ENCODE measurements at regions not wholly inside any gene's neighbourhood (a gene's known extent, or its start where the extent isn't known, plus 50 kb on each side); places are given as distances from the start of the nearest gene placed in this dataset.

- peak in 1 of 4 donors; percentile 13 for DNase-seq
- no peaks in the 10 kb centered on the region for H3K27me3 ChIP-seq
- intact Hi-C loops (cut with DNase I), result no loop called here
- no peak overlapping the region for H3K27ac ChIP-seq
- 71 to 76% methylated on average over 7 to 8 of the region's 8 CpGs for WGBS, 2 donors
- H3K4me3 ChIP-seq, result no peak overlapping the region
- TF ChIP-seq POLR2A (IDR thresholded peaks at IDR 0.05) (no peak), CTCF (IDR thresholded peaks at IDR 0.05) (no peak)
- no peaks in the 10 kb centered on the region for H3K36me3 ChIP-seq (replicated peaks in 1 of 2; ENCODE audit: insufficient read depth in 1 of 2, low read depth in 2 of 2)
- H3K9me3 ChIP-seq, result no peaks in the 10 kb centered on the region
- no peaks in the 10 kb centered on the region for H3K4me1 ChIP-seq
- ATAC-seq, result peak; percentile 42
Measured at GRCh38 chr2:71807581-71808451, 339.8 kb downstream of the CYP26B1 start.

GRCh38 chr2:71806432-71806831 is 341.2 kb downstream of the CYP26B1 start:
- intact Hi-C loops (cut with DNase I), result no loop called here
- DNase-seq, result no peak
- Histone ChIP-seq H3K4me3 (no peak overlapping the region), H3K27me3 (no peaks in the 10 kb centered on the region), H3K36me3 (replicated peaks in 1 of 2; ENCODE audit: insufficient read depth in 1 of 2, low read depth in 2 of 2) (no peaks in the 10 kb centered on the region), H3K9me3 (no peaks in the 10 kb centered on the region), H3K27ac (no peak overlapping the region), H3K4me1 (no peaks in the 10 kb centered on the region)
- TF ChIP-seq POLR2A (IDR thresholded peaks at IDR 0.05) (no peak), CTCF (IDR thresholded peaks at IDR 0.05) (no peak)
- no peak for ATAC-seq
- 68 to 70% methylated on average over 3 of the region's 3 CpGs for WGBS, 2 donors

GRCh38 chr2:71804281-71804751 is 343.3 kb downstream of the CYP26B1 start:
- 51 to 68% methylated on average over 3 of the region's 3 CpGs for WGBS, 2 donors
- TF ChIP-seq CTCF (IDR thresholded peaks at IDR 0.05) (no peak), POLR2A (IDR thresholded peaks at IDR 0.05) (no peak)
- Histone ChIP-seq H3K36me3 (replicated peaks in 1 of 2; ENCODE audit: insufficient read depth in 1 of 2, low read depth in 2 of 2) (no peaks in the 10 kb centered on the region), H3K27me3 (no peaks in the 10 kb centered on the region), H3K27ac (no peak overlapping the region), H3K4me3 (no peak overlapping the region), H3K9me3 (no peaks in the 10 kb centered on the region), H3K4me1 (no peaks in the 10 kb centered on the region)
- intact Hi-C loops (cut with DNase I), result no loop called here
- DNase-seq, result no peak
- no peak for ATAC-seq

- Histone ChIP-seq H3K36me3 (replicated peaks in 1 of 2; ENCODE audit: insufficient read depth in 1 of 2, low read depth in 2 of 2) (no peaks in the 10 kb centered on the region), H3K27me3 (no peaks in the 10 kb centered on the region), H3K27ac (no peak overlapping the region), H3K9me3 (no peaks in the 10 kb centered on the region), H3K4me1 (no peaks in the 10 kb centered on the region), H3K4me3 (no peak overlapping the region)
- DNase-seq (no peak), ATAC-seq (no peak)
- no peak for TF ChIP-seq CTCF (IDR thresholded peaks at IDR 0.05)
- no peak for TF ChIP-seq POLR2A (IDR thresholded peaks at IDR 0.05)
- intact Hi-C loops (cut with DNase I), result no loop called here
- WGBS, 2 donors, result 69 to 83% methylated on average over 2 of the region's 2 CpGs
Measured at GRCh38 chr2:71803398-71803797, 344.3 kb downstream of the CYP26B1 start.

GRCh38 chr2:71802556-71802955 is 345.1 kb downstream of the CYP26B1 start:
- Histone ChIP-seq H3K4me1 (no peaks in the 10 kb centered on the region), H3K27me3 (no peaks in the 10 kb centered on the region), H3K4me3 (no peak overlapping the region), H3K27ac (no peak overlapping the region), H3K36me3 (replicated peaks in 1 of 2; ENCODE audit: insufficient read depth in 1 of 2, low read depth in 2 of 2) (no peaks in the 10 kb centered on the region), H3K9me3 (no peaks in the 10 kb centered on the region)
- no peak for ATAC-seq
- WGBS, 2 donors, result 86 to 87% methylated on average over 3 of the region's 3 CpGs
- no peak for DNase-seq
- TF ChIP-seq POLR2A (IDR thresholded peaks at IDR 0.05), result no peak
- no peak for TF ChIP-seq CTCF (IDR thresholded peaks at IDR 0.05)
- intact Hi-C loops (cut with DNase I), result no loop called here
